GM12872 (cell line): ENCODE measurements at regions not wholly inside any gene's neighbourhood (a gene's known extent, or its start where the extent isn't known, plus 50 kb on each side); places are given as distances from the start of the nearest gene placed in this dataset.

Experiments used
- CTCF ChIP-seq: IDR thresholded peaks from 3 replicates; pipeline ENCODE4 v1.5.1; 2011; ENCODE audit warnings: low read depth, mild to moderate bottlenecking, low read length, moderate library complexity; ENCODE audit not compliant: insufficient read depth

DNA sequence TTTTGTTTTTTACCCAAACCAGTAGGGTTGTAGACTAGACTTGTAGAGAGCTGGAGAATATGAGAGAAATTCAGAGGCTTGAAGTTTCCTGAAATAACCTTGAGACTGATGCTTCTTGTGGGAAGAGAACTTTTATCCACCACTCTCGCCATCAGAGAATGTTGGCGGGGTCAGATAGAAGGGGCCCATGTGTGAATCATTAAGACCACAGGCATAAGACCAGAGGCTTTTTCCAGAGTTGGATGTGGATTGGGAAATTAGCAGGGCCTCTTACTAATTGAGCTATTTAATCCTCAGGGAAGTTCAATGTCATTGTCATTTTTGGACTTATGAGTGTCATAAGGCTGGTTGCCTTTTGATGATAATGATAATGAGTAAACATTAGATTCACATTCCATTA is 246.9 kb upstream of the THRB start:
- no peak for TF ChIP-seq CTCF

DNA sequence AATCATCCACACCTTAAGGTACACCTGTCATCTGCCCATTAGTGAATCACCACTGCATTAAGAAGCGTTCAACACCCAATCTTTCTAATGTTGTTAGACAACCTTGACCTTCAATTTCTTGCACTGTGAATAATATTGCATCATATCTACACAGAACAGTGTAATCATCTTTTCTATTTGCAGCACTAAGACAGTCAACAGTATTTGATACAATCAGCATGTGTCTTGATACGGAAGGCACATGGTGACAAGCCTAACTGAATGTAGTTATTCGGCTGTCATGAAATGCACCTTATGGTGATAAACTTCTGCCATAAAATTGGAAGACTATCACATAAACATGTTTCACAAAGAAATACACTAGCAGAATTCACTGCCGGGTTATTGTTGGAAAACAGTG is 253.9 kb upstream of the THRB start:
- TF ChIP-seq CTCF: no peak

DNA sequence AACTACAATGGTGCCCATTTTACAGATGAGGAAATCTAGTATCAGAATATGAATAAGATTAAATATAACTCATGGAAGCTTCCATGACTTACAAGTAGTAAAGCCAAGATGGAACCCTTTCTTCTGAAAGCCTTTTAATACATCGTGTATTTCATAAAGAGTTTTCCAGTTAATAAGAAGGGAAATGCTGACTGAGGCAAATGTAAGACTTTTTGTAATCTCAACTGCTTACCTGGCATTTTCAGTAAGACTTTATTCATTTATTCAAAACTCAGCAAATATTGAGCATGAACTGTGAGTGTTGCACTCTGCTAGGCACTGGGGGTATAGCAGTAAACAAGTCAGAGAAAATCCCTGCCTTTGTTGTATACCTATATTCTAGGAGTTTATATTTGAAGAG is 256.4 kb upstream of the THRB start:
- no peak for TF ChIP-seq CTCF

DNA sequence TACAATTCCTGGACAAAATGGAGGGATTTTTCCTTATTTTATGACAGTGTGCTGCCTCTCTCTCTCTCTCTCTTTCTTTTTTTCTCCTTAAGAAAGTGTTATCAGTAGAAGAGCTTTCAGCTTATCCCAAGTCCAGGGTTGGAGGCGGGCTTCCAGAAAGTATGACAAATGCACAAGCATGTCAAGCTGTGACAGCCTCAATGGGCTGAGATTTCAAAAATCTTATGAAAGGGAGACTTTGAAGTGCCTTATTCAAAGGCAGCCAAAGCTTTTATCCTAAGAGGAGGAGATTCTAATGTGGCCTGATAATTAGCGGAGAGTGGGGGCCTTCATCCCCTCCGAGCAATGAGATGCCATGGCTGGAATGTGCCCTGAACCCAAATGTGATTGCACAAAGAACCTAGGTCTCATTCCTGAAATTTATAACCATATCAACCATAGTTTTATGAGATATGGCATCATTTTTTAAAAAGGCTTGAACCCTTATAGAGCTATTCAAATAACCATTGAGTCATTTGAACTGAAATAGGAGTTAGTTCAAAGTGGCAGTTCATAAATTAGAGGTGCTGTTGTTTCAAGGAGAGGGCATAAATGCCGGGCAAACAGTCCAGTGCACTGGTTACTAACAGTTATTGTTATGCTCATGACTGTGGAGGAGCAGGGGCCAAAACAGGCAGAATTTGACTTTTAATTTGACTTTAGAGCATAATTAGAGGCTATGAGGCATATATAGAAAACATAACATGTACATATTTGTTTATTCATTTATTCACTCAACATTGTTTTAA is 261.6 kb upstream of the THRB start:
- TF ChIP-seq CTCF: no peak

GRCh38 chr3:24763393-24763792 is 268.7 kb upstream of the THRB start:
- TF ChIP-seq CTCF: no peak

DNA sequence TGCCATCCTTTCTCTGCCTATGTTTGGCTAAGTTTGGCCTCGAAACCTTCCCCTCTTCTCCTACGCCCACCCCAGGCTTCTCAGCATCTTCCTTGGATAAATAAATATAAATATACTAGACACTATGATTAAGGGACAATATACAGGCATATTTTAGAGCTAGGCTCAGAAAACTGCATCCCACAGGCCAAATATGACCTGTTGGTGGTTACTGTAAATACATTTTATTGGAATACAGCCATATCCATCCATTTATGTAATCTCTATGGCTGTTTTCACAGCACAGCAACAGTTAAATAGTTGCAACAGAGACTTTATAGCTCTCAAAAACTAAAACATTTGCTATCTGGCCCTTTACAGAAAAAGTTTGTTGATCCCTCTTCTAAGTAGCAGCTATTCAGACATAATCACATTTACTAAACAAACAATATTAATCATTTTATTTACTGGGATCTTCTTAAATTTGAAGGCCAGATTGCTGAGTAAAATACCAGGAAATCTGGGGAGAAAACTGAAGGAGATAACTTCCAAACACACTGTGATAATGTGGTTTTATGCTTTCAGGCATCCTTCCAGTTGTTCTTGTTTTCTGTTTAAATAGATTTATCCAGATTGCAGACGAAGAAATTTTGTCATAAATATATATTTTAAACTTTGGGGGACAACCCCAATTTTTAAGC is 269.7 kb upstream of the THRB start:
- TF ChIP-seq CTCF: no peak

- TF ChIP-seq CTCF: no peak
Measured at GRCh38 chr3:24765399-24765798, 270.7 kb upstream of the THRB start.
